Stimulated activated CD4-positive, alpha-beta T cell treated with anti-CD3 and anti-CD28 coated beads, Interleukin-2, amount 100 ng/mL, for 24 hours (primary cell): ENCODE measurements at regions not wholly inside any gene's neighbourhood (a gene's known extent, or its start where the extent isn't known, plus 50 kb on each side); places are given as distances from the start of the nearest gene placed in this dataset.
"Not testable (repeated sequence)": the region's sequence is repeated elsewhere in the genome, so short reads cannot be mapped to it uniquely, and the experiment has no call there.

ENCODE experiments used
- DNase-seq, 2 donors: peaks; one replicate each; pipeline ENCODE4 v3.0.0-alpha.2; 2020

DNA sequence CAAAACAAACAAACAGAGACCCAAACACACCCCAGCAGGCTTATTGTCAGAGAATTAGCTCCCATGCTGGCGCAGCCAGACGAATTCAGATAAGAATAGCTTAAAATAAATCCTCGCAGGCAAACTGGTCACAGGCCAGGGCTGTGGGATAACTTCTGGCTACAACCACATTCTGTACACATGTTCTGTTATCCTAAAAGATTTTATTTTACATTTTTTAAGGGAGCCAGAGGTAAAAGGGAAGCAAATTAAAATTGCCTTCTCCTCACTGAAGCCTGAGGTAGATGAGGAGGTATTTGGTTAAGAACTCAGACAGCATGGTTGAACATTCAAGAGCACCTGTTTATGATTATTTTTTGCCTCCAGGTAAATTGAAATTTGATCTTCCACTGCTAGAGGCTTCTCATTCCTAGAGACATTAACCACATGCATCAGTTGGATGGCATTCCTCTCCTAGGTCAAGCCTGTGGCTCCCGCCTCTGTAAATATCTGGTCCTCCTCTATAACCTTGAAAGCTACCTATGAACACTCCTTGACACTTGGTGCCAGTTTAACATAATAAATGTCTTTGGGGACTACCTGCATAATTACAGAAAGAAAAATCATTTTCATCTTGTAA is 190.3 kb downstream of the SATB1 start:
- DNase-seq, result no peak

DNA sequence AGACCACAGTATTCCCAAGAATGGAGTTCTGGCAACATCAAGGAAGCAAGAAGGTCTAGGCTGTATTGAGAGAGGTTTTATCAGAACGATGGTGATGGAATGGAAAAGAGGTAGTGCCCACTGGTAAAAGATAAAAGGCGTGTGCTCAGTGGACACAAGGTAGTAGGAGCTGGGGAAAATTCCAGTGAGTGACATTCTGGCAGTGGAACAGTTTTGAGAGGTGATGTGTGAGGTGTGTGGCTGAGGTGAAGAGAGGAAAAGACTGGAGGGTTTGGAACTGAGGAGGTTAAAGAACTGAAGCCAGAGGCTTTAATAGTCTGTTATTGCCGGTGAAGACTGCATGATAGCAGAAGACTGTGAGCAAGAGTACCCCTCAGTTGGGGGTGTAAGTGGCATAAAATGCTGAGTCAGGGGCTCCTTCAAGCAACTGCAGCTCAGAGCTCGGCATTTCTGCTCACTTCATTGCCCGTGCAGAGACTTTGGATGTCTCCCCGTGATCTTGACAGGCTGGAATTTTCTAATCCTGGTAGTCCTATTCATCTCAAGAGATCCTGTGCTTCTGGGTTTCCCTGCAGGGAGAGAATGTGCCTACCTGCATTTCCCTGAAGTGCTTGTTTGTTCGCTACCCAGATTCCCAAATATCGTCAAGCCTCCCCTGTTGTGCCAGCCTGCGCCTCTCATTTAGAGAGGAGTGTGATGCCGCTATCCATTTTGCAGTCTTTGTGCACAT is 191.0 kb downstream of the SATB1 start:
- DNase-seq, result no peak

DNA sequence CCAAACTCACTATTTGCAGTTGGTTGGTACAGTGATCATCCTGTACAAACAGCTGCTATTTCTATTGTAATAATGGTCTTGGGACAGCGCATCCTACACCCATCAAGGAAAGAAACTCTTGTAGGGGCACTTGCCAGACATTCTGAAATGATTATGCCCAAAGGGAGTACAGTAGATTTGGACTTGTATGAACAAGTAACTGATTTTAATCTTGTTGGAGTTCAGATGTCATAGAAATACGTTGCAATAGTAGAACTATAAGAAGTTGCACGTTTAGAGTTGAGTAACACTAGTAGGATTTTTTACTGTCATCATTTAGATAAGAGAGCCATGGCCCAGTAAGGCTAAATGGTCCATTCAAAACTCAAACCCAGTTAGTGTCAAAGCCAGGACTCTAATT is 192.8 kb downstream of the SATB1 start:
- DNase-seq, result no peak

DNA sequence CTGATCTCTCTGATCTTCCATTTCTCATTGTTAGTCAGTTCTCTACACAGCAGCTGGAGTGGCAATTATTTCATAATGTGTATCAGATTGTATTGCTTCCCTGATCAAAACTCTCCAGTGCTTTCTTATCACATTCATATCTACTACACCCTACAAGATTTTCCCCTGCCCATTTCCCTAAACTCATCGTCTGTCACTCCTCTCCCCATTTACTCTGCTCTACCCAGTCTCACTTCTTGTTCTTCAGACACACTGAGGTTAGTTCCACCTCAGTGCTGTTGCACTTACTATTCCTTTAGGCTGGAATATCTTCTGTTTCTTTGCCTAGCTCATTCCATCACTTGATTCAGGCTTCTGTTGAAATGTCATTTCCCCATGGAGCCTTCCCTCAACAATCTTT is 197.1 kb downstream of the SATB1 start:
- DNase-seq, result no peak

DNA sequence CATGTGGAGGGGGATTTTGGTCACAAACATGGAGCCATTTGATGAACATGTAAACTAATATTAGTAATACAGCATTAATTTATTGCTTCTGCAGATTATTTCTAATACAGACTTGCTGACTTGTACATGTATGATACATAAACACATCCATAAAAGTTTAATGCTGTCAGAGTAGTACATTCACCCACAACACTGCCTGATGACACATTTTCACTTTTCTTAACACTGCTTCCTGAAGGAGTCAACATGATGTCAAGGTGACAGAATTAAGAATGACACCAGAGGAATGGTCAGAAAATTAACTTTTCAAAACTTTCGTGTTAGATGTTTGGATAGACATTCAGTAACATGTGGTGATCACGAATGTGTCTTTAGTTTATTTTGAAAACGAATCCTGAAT is 199.4 kb downstream of the SATB1 start:
- DNase-seq, result no peak

DNA sequence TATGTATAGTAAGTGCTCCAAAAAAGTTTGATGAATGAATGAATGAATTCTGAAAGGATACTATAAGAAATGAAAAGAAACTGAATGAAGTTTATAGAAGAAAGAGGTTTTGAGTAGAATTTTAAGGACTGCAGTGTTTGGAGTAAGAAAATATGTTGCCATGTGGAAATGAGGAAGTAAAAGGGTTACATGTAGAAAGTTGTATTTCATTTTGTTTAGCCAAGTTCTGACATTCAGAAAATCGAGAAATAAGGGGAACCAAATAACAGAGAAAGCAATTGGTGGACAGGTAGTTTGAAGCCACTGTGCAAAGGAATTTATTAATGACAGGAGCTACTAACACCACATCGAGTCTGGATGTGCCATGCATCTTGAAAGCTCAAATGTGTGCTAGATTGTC is 200.7 kb downstream of the SATB1 start:
- no peak for DNase-seq

DNA sequence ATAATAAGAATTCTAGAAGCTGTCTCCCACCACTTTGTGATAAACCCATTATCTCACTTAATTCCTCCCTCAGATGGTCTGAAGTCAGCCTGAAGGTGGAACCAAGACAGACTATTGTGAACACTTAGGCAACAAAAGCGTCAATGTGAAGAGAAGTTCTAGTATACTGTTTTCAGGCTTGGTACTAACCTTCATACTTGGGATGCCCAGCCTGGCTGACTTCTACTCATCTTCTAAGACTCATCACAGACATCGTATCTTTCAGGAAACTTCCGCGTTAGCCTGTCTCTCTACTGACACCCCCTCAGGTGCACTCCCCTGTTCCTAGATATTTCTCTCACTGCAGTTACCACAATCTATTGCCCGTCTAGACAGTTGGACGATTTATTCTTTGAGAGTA is 201.2 kb downstream of the SATB1 start:
- no peak for DNase-seq

DNA sequence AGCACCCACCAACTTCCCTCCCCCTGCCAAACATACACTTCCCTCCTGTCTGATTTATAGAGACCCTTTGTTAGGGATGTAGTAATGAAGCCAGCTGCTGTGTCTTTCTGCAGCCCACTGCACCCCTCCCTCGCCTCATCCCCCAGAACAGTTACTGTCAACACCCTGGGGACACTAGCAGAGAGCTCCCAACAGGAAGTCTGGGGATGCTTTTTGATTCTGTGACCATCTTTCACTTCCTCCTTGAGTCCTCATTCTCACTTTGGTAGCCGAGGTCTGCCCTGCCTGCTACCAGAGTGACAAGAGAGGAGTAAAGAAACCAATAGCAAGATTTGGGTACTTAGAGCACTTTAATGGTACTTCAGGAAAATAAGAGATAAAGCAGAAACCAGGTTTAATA is 201.6 kb downstream of the SATB1 start:
- DNase-seq, result no peak

DNA sequence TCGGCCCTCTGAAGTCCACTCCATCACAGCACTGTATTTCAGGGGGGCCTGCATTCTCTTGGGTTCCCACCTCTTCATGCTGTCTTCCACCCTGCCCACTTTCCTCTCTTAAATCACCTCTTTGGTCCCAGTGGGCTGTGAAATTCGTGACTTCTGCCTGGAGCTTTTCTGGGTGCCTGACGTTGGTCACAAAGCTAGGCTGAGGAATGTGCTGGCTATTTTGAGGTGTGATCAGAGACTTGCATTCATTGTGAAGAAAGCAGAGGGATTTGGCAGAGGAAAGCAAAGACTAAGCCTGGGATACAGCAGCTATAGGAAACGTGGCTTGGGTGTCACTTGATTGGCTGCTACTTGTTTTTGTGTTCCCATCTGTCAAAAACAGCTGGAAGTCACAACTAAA is 202.5 kb downstream of the SATB1 start:
- DNase-seq, result no peak

DNA sequence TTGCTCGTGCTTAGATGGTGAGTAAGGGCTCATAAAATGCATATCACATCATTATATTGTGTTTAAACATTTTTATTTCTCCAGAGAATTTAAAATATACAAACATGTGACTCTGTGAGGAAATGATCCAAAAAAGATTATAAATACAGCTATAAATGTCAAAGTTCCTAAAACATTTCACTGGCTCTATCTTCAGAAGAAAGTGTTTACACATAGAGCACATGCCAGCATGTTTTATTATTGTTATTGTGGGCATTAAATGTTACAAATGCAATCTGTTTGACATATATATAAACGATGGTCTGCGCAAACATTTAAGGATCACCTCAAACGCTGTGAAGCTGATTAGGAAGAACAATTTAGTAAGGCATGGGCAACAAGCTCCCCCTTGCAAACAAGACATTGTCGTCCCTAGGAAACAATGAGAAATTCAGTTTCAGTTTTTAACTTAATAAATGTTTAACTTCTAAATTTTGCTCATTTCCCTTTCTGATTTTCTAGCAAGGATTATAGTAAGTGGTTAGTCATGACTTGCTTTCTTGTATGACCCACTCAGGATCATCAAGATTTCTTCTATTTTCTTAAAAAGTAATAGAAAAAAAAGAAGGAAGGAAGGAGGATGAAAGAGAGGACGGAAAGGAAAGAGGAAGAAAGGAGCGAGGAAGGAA is 207.5 kb downstream of the SATB1 start:
- DNase-seq, result no peak

DNA sequence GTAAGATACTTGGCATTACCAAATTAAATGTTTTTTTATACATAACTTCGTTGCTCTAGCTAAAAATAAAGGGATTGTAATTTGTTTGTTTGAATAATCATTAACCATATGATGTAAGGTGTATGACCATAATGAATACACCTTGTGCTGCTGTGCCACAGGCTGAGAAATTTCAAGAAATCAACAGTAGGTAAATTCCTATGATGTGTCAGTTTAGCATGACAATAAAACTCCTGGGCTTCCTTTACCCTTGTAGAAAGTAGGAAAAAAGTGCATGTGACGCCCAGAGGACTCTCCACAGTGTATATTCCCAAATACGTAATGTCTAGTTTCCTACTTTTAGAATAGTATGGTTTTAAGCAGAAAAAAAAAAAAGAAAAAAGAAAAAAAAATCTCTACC is 208.1 kb downstream of the SATB1 start:
- no peak for DNase-seq

DNA sequence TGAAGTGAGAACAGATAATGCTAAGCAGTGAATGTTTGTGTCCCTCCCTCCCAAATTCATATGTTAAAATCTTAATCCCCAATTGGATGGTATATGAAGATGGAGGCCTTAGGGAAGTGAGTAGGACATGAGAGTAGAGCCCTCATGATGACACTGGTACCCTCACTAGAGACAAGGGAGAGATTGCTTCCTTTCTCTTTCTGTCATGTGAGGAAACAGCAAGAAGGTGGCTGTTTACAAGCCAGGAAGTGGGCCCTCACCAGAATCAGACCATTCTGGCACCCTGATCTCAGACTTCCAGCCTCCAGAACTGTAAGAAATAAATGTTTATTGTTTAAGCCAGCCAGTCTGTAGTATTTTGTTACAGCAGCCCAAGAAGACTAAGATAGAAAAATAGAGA is 209.5 kb downstream of the SATB1 start:
- no peak for DNase-seq

DNA sequence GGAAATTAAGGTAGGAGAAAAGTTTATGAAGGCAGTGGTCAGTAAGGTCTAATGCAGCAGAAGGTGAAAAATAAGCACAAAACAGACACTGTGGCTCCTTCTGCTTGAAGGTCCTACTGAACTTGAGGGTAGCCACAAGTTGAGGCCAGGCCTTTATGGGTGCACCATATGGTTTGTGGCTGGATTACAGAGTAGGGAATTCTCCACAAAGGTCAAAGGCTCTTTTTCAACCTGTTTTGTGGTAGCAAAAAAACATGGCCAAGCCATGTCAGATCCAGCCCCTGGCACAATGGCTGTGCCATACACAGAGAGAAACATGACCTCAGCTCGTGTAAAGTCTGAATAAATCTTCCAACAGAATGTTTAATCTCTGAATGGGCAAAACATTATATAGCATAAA is 214.0 kb downstream of the SATB1 start:
- DNase-seq, result no peak

DNA sequence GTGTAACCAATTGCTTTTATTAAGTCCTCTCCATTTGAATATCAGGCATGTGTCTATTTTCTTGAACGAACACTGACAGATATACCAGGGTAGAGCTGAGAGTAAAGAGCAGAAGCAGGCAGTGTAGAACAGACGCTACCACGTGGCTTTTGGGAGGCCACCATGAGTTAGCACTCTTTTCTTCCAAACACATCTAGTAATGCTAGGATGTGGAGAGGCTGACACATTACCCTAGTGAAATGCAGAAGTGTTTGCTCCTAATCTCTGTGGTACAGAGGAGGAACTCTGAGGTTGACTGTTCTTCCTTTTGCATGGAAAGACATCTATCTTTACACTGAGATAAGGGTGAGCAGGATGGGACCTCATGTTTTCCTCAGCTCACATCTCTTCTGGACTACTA is 216.3 kb downstream of the SATB1 start:
- no peak for DNase-seq

DNA sequence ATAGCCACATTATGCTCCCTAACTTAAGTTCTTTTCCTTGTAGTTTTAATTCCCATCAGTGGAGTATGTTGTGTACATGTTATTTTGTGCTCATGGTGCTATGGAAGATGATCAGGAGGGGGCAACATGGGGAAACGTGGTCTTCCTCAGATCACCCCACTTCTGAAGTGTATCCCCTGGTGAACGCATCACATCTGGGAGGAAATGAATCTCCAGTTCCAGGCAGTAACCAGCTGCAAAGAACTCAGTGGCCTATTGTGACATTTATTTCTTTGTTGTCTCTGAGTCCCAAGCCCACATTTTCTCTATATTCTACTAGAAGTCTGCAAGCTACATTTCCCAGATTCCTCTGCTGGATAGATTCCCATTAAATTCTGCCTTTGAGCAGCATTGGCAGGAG is 217.0 kb downstream of the SATB1 start:
- no peak for DNase-seq

DNA sequence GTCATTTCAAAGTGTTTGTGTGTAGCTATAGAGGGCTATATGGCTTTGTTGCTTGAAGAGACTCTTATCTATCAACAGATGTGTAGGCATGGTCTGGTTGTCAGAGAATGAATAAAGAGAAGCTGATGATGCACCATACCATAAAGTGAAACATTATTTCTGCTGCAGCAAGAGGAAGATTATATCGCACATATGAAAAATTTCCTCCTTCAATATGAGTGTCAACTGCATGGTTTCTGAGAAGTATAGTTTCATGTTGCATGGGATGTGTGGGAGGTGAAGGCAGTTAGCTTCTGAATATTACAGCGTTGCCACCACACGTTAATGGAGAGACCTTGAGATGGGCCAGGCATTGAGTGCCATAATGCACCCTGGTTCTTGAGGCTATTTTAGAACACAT is 217.9 kb downstream of the SATB1 start:
- peak in 1 of 2 donors; percentile 8 for DNase-seq

DNA sequence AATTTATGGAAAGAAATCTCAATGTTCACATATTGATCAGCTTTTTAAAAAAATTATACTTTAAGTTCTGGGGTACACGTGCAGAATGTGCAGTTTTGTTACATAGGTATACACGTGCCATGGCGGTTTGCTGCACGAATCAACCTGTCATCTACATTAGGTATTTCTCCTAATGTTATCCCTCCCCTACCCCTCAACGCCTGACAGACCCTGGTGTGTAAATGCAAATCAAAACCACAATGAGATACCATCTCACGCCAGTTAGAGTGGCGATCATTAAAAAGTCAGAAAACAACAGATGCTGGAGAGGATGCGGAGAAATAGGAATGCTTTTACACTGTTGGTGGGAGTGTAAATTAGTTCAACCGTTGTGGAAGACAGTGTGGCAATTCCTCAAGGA is 219.4 kb downstream of the SATB1 start:
- not testable (repeated sequence) for DNase-seq

DNA sequence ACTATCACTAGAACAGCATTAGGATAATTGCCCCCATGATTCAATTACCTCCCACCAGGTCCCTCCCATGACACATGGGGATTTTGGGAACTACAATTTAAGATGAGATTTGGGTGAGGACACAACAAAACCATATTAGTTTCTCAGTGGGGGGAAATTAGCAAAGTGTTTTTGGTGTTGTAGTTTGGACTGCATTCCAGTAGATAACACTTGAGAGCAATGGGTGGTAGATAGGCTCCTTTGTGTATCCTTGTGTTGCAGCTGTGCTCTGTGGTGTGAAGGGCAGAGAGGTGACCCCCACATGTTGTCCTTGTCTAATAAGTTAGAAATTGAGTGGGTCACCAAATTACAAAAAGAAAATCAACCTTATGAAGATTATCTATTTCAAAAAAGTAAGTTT is 223.8 kb downstream of the SATB1 start:
- DNase-seq, result no peak

DNA sequence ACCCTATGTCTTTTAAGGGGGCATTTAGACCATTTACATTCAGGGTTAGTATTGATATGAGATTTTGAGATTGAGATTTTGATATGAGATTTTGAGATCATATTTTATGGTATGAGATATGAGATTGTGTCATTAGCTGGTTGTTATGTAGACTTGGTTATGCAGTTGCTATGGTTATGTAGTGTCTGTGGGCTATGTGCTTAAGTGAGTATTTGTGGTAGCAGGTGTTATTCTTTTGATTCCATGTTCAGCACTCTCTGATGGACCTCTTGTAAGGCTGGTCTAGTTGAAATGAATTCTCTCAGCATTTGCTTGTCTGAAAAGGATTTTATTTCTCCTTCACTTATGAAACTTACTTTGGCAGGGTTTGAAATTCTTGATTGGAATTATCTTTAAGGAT is 225.4 kb downstream of the SATB1 start:
- DNase-seq, result no peak

DNA sequence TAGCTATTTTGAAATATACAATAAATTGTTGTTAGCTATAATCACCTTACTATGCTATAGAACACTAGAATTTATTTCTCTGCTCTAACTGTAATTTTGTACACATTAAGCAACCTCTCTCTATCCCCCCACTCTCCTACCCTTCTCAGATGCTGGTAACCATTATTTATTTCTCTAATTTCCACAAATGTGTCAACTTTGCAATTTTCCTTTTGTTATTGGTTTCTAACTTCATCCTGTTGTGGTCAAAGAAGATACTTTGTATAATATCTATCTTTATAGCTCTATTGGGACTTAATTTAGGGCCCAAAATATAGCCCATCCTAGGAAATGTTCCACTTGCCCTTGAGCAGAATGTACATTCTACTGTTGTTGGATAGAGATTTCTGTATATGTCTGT is 229.3 kb downstream of the SATB1 start:
- no peak for DNase-seq

DNA sequence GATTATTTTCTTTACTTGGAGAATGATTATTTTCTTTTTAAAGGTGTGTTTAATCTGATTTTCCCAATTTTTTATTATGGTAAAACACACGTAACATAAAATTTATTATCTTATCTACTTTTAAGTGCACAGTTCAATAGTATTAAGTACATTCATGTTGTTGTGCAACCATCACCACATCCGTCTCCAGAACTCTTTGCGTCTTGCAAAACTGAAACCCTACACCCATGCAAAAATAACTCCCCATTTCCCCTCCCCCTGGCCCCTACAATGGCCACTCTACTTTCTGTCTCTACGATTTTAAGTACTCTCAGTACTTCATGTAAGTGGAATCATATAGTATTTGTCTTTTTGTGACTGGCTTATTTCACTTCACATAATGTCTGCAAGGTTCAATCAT is 230.7 kb downstream of the SATB1 start:
- DNase-seq, result no peak

DNA sequence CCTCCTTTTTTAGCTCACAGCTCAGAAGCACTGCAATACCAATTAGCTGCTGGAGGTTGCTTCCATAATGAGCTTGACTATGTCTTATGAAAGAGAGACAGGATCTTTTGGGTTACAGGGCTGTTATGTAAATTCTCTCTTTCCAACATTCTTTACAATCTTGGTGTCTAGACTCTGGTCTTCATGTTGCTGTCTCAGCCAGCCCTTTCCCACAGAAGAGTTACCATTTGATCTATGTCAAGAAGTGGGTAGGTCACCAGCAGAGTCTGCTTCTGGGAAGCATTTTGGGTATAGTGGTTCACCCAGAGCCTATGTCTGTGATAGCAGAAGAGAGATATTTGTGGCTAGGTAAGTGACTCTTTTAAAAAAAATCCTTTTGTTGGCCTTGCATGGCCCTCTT is 234.5 kb downstream of the SATB1 start:
- no peak for DNase-seq

DNA sequence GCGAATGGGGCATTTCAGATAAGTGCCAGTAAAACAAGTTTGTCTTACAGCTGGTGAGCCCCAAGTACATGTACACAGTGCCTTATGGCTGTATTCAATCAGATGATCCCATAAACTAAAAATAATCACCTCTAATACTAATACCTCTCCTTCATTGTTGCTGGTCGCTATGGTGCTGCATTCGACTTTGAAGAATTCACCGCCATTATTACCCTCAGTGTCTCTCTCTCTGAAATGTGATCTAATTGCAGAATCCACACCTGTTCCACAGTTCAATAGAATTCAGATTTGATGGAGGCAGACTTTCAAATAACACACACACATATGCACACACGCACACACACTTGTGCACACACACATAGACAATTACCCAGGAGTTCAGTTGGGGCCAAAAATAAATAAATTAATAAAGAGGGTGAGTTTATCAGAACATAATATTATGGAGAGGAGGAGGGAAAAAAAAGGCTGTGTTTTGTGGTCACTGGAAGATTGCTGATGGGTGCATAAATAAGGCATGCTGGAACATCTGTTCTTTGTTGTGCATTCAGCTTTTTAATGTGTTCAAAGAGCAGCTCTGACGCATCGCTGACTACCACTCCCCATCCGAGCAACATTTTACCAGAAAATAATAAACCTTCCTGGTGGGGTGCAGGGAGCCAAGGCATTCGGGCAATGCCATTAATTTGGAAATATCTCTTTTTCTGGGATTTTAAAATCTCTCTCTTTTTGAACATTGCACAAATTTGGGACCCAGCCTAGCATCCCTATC is 235.7 kb downstream of the SATB1 start:
- DNase-seq, result no peak

DNA sequence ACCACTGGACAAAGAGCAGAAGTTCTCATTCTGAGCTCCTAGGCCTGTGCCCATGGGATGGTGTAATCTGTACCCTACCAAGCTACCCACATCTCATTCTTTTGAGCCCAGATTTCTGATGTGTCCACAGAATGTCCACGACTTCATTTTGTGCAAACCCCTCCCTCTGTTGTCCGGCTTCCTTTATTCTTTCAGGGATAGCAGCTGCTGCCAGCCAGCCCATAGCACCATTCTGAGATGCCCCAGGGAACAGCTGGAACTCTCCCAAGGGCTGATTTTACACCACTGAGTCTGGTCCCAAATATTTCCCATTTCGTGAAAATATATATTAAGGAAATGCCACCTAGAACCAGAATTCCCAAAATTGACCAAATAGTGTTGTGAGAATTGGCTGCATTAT is 236.6 kb downstream of the SATB1 start:
- DNase-seq, result no peak
